SU-DHL-6 (cell line): ENCODE measurements at regions not wholly inside any gene's neighbourhood (a gene's known extent, or its start where the extent isn't known, plus 50 kb on each side); places are given as distances from the start of the nearest gene placed in this dataset.
"Not testable (repeated sequence)": the region's sequence is repeated elsewhere in the genome, so short reads cannot be mapped to it uniquely, and the experiment has no call there.

Experiments
- H2AFZ ChIP-seq: fragments of 200-600 bp; sonication (generic); 2 replicates; pipeline ENCODE4 v1.6.1; 2014; ENCODE audit warnings: low read depth, mild to moderate bottlenecking, moderate library complexity, mixed read lengths, antibody characterized with exemption, low read length; ENCODE audit not compliant: severe bottlenecking
- H3F3A ChIP-seq: fragments of 200-600 bp; shearing (Covaris generic); 2 replicates; pipeline ENCODE4 v1.6.0; 2016; ENCODE audit warnings: antibody characterized with exemption, mild to moderate bottlenecking; ENCODE audit not compliant: insufficient read depth
- H3K27ac ChIP-seq: fragments of 200-600 bp; sonication (generic); 2 replicates; pipeline ENCODE4 v1.5.1; 2016; ENCODE audit warnings: low read depth, mild to moderate bottlenecking, low read length, moderate library complexity, mixed read lengths
- H3K27me3 ChIP-seq: fragments of 200-600 bp; sonication (generic), shearing (Covaris generic); 2 replicates; pipeline ENCODE4 v1.6.0; 2014; ENCODE audit warnings: mild to moderate bottlenecking, low read length
- H3K36me3 ChIP-seq: fragments of 200-600 bp; sonication (generic); 2 replicates; pipeline ENCODE4 v1.6.1; 2014; ENCODE audit warnings: mild to moderate bottlenecking, low read length, mixed read lengths
- H3K4me2 ChIP-seq: fragments of 300-600, 200-600 bp; shearing (Covaris generic), sonication (generic); 2 replicates; pipeline ENCODE4 v1.6.0; 2014; ENCODE audit warnings: low read length, low read depth, mild to moderate bottlenecking; ENCODE audit not compliant: poor library complexity, severe bottlenecking
- H3K4me3 ChIP-seq: fragments of 200-600 bp; sonication (generic); 2 replicates; pipeline ENCODE4 v1.5.1; 2014; ENCODE audit warnings: antibody characterized with exemption, low read length, mild to moderate bottlenecking, mixed read lengths; ENCODE audit not compliant: insufficient read depth, poor library complexity, severe bottlenecking
- H3K79me2 ChIP-seq: fragments of 200-600 bp; sonication (generic); 2 replicates; pipeline ENCODE4 v1.6.1; 2014; ENCODE audit warnings: mild to moderate bottlenecking, low read length, moderate library complexity; ENCODE audit not compliant: insufficient read depth
- H3K9ac ChIP-seq: fragments of 200-600 bp; sonication (generic); 2 replicates; pipeline ENCODE4 v1.7.0; 2014; ENCODE audit warnings: mild to moderate bottlenecking, low read length
- H3K9me2 ChIP-seq: fragments of 200-600 bp; sonication (generic); replicated peaks from 2 replicates; pipeline ENCODE4 v1.6.1; 2014; ENCODE audit warnings: low read length; ENCODE audit not compliant: insufficient read depth
- H3K9me3 ChIP-seq: fragments of 200-600 bp; sonication (generic); 2 replicates; pipeline ENCODE4 v1.6.1; 2014; ENCODE audit warnings: low read length, mixed read lengths; ENCODE audit not compliant: insufficient read depth
- H4K20me1 ChIP-seq: fragments of 200-600 bp; sonication (generic); 2 replicates; pipeline ENCODE4 v1.6.1; 2014; ENCODE audit warnings: low read depth, mild to moderate bottlenecking, antibody characterized with exemption, low read length, moderate library complexity, mixed read lengths
- EZH2phosphoT487 ChIP-seq: fragments of 200-600 bp; sonication (generic), shearing (Covaris generic); conservative IDR thresholded peaks from 2 replicates; pipeline ENCODE4 v1.6.1; 2018; ENCODE audit warnings: mild to moderate bottlenecking, antibody characterized with exemption, low read length, moderate library complexity, mixed read lengths
- TF ChIP-seq, protein P1 (sequence below): fragments of 200-600 bp; sonication (generic); IDR thresholded peaks from one replicate; pipeline ENCODE4 v1.5.1; 2017; ENCODE audit warnings: antibody characterized with exemption, mild to moderate bottlenecking, low read length, moderate library complexity; ENCODE audit not compliant: insufficient read depth, poor library complexity, severe bottlenecking

GRCh38 chr11:112348480-112349029 is 87.9 kb upstream of the PLET1 start:
- no peak overlapping the region for H2AFZ ChIP-seq
- TF ChIP-seq, protein P1, sequence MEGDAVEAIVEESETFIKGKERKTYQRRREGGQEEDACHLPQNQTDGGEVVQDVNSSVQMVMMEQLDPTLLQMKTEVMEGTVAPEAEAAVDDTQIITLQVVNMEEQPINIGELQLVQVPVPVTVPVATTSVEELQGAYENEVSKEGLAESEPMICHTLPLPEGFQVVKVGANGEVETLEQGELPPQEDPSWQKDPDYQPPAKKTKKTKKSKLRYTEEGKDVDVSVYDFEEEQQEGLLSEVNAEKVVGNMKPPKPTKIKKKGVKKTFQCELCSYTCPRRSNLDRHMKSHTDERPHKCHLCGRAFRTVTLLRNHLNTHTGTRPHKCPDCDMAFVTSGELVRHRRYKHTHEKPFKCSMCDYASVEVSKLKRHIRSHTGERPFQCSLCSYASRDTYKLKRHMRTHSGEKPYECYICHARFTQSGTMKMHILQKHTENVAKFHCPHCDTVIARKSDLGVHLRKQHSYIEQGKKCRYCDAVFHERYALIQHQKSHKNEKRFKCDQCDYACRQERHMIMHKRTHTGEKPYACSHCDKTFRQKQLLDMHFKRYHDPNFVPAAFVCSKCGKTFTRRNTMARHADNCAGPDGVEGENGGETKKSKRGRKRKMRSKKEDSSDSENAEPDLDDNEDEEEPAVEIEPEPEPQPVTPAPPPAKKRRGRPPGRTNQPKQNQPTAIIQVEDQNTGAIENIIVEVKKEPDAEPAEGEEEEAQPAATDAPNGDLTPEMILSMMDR = no peak
- TF ChIP-seq EZH2phosphoT487 = no peak
- H3K9me3 ChIP-seq = no peaks in the 10 kb centered on the region
- H3K27me3 ChIP-seq = no peaks in the 10 kb centered on the region
- H3K4me2 ChIP-seq = no peak overlapping the region
- H3F3A ChIP-seq = no peaks in the 10 kb centered on the region
- no peaks in the 10 kb centered on the region for H3K79me2 ChIP-seq
- no peak overlapping the region for H3K9ac ChIP-seq
- no peaks in the 10 kb centered on the region for H4K20me1 ChIP-seq
- H3K4me3 ChIP-seq = no peak overlapping the region
- H3K27ac ChIP-seq = no peak overlapping the region
- no peaks in the 10 kb centered on the region for H3K36me3 ChIP-seq
- H3K9me2 ChIP-seq = no peaks in the 10 kb centered on the region

- H3K36me3 ChIP-seq, H3F3A ChIP-seq, H3K27ac ChIP-seq, H3K9me2 ChIP-seq, H3K27me3 ChIP-seq, H2AFZ ChIP-seq, H3K9ac ChIP-seq, H3K79me2 ChIP-seq, H4K20me1 ChIP-seq, H3K4me3 ChIP-seq, H3K4me2 ChIP-seq, H3K9me3 ChIP-seq: not testable (repeated sequence)
Observed at GRCh38 chr11:112351423-112351822, 90.8 kb upstream of the PLET1 start.

DNA sequence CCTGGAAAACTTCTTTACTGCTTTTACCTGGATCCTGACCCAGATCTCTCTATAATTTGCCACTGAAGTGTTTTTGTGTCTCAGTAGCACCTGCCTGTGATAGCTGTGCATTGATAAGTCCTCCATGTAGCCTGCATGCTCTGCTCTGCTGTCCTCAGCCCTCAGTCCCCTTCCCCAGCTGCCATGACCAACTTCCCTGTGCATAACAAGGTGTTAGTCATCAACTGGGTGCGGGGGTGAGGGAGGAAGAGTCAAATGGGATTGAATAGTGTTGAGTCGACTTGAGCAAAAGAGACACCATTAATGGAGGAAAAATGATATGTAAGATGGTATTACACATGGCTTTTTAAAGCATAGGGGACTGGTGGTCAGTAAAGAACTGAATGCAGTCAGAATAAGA is 92.2 kb upstream of the PLET1 start:
- Histone ChIP-seq H3K4me3 (no peak overlapping the region), H3K4me2 (no peak overlapping the region), H2AFZ (no peak overlapping the region), H3K36me3 (no peaks in the 10 kb centered on the region), H3K9ac (no peak overlapping the region), H3K79me2 (no peaks in the 10 kb centered on the region), H3K9me3 (no peaks in the 10 kb centered on the region), H3K27ac (no peak overlapping the region), H3F3A (no peaks in the 10 kb centered on the region), H3K9me2 (no peaks in the 10 kb centered on the region), H4K20me1 (no peaks in the 10 kb centered on the region), H3K27me3 (no peaks in the 10 kb centered on the region)
- no peak for TF ChIP-seq EZH2phosphoT487
- TF ChIP-seq, protein P1 = no peak

DNA sequence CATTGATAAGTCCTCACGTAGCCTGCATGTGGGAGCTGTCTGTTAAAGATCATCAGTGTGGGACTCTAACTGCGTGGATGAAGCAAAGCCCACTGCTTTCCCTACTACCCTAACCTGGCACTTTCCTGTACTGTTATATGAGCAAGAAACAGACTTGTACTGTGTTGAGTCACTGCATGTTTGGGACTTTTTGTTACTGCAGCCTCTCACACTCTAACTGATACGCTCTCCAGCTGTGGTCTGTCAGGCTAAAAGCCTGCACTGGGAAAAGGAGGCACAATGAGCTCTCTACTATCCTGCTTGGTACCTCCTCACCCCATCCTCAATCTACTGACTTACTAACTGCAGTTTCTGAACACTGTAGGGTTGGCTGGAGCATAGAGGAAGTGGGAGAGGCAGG is 93.7 kb upstream of the PLET1 start:
- no peak overlapping the region for H3K9ac ChIP-seq
- H3K4me2 ChIP-seq = no peak overlapping the region
- TF ChIP-seq, protein P1 = no peak
- TF ChIP-seq EZH2phosphoT487 = no peak
- no peaks in the 10 kb centered on the region for H3F3A ChIP-seq
- H3K9me2 ChIP-seq = no peaks in the 10 kb centered on the region
- no peak overlapping the region for H2AFZ ChIP-seq
- no peaks in the 10 kb centered on the region for H3K79me2 ChIP-seq
- H3K9me3 ChIP-seq = no peaks in the 10 kb centered on the region
- H4K20me1 ChIP-seq = no peaks in the 10 kb centered on the region
- H3K27ac ChIP-seq = no peak overlapping the region
- H3K36me3 ChIP-seq = no peaks in the 10 kb centered on the region
- no peak overlapping the region for H3K4me3 ChIP-seq
- H3K27me3 ChIP-seq = no peaks in the 10 kb centered on the region
